ENCODE measurements at regions not wholly inside any gene's neighbourhood (a gene's known extent, or its start where the extent isn't known, plus 50 kb on each side); places are given as distances from the start of the nearest gene placed in this dataset.
A peak's percentile ranks its signal among the peaks of the same experiment; 100 is the strongest.
"Not testable (repeated sequence)": the region's sequence is repeated elsewhere in the genome, so short reads cannot be mapped to it uniquely, and the experiment has no call there.

DNA sequence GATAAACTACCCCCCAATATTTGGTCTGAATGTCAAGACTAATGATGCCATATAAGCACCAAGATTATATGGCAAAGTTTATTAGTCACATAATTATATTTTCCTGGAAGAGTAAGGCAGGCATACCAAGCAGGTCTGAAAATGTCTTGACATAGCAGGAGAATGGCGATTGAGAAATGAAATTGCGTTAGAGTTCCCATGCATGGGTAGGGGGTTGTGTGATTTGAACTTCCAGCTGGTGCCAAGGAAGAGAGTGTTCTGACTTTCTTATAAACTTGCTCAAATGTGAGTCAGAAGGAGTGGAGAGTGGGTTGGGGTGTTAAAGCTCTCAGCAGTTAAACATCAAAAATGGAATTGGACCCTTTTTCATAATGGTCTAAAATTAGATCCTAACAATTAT, 1200.6 kb upstream of the ACO1 start:
- no peak for DNase-seq (ENCODE audit: low read depth)
- Histone ChIP-seq H3K36me3 (ENCODE audit: control insufficient read depth, insufficient read depth, low read length) (no peaks in the 10 kb centered on the region), H3K27me3 (ENCODE audit: control insufficient read depth, insufficient read depth, low read length) (no peaks in the 10 kb centered on the region), H3K4me3 (ENCODE audit: low read depth, low read length) (no peak overlapping the region)
- TF ChIP-seq, protein P1, sequence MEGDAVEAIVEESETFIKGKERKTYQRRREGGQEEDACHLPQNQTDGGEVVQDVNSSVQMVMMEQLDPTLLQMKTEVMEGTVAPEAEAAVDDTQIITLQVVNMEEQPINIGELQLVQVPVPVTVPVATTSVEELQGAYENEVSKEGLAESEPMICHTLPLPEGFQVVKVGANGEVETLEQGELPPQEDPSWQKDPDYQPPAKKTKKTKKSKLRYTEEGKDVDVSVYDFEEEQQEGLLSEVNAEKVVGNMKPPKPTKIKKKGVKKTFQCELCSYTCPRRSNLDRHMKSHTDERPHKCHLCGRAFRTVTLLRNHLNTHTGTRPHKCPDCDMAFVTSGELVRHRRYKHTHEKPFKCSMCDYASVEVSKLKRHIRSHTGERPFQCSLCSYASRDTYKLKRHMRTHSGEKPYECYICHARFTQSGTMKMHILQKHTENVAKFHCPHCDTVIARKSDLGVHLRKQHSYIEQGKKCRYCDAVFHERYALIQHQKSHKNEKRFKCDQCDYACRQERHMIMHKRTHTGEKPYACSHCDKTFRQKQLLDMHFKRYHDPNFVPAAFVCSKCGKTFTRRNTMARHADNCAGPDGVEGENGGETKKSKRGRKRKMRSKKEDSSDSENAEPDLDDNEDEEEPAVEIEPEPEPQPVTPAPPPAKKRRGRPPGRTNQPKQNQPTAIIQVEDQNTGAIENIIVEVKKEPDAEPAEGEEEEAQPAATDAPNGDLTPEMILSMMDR (IDR thresholded peaks at IDR 0.05; ENCODE audit: insufficient read depth, low read length, poor library complexity, severe bottlenecking) = no peak

DNA sequence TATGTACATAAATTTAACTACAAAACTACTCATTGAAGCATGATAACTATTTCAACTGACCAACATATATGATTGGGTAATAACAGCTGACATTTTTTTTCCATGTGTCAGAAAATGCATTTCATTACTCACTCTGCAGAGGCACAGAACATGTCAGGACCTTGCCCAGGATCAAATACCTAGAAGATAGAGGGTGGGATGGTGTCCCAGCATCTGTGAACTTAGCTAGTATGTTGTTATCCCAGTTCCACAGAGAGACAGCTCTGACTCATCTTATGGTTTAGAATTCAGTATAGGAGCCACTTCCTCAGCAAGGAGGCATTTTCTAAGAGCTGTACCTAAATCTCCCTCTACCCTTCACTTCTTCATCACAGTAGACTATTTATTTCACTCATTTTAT, 1198.6 kb upstream of the ACO1 start:
- DNase-seq (ENCODE audit: low read depth) = peak; percentile 16
- Histone ChIP-seq H3K27me3 (ENCODE audit: control insufficient read depth, insufficient read depth, low read length) (no peaks in the 10 kb centered on the region), H3K36me3 (ENCODE audit: control insufficient read depth, insufficient read depth, low read length) (no peaks in the 10 kb centered on the region), H3K4me3 (ENCODE audit: low read depth, low read length) (no peak overlapping the region)
- TF ChIP-seq, protein P1 (IDR thresholded peaks at IDR 0.05; ENCODE audit: insufficient read depth, low read length, poor library complexity, severe bottlenecking) = no peak

DNA sequence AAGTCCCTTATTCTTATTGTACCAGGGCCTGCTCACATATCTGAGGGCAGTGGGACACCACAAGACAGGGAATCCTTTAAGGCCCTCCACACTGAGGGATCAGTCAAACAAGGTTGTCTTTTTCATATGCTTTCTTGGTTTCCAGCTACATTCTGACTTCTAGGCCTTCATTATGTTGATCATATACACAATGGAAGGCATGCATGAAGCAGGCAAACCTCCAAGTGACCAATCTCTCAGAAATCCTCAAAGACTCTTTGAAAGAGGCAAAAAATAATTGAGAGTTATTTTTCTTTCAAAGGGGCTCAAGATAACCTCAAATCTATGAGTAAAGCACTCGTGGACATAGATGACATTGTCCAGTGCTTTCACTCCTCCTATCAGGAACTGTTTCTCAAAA, 1195.9 kb upstream of the ACO1 start:
- TF ChIP-seq, protein P1 (IDR thresholded peaks at IDR 0.05; ENCODE audit: insufficient read depth, low read length, poor library complexity, severe bottlenecking) = no peak
- no peak for DNase-seq (ENCODE audit: low read depth)
- no peaks in the 10 kb centered on the region for H3K36me3 ChIP-seq (ENCODE audit: control insufficient read depth, insufficient read depth, low read length)
- no peaks in the 10 kb centered on the region for H3K27me3 ChIP-seq (ENCODE audit: control insufficient read depth, insufficient read depth, low read length)
- no peak overlapping the region for H3K4me3 ChIP-seq (ENCODE audit: low read depth, low read length)

DNA sequence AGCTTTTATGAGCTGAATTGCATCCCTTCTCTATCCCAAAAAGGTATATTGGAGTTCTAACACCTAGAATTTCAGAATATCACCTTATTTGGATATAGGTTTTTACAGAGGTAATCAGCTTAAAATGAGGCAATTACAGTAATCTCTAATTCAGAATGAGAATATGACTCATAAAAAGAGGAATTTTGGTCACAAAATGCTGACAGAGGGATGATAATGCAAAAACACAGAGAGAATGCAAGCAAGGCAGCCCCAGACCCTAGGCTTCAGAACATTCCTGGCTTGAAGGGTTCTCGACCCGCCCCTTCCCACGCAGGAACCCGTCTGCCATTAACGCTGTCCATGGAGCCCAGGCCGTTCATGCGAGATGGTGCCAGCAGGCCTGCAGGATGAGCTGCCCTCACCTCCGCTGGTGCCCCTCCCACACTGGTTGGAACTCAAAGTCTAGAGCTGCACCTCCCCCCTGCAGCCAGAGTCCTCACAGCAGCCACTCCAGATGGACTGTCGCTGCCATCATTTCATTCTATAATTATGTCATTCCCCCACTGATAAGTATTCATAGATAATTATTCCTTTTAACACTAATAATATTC, 1173.4 kb upstream of the ACO1 start:
- TF ChIP-seq, protein P1 (IDR thresholded peaks at IDR 0.05; ENCODE audit: insufficient read depth, low read length, poor library complexity, severe bottlenecking) = no peak
- no peak for DNase-seq (ENCODE audit: low read depth)
- Histone ChIP-seq H3K36me3 (ENCODE audit: control insufficient read depth, insufficient read depth, low read length) (no peaks in the 10 kb centered on the region), H3K4me3 (ENCODE audit: low read depth, low read length) (no peak overlapping the region), H3K27me3 (ENCODE audit: control insufficient read depth, insufficient read depth, low read length) (no peaks in the 10 kb centered on the region)

DNA sequence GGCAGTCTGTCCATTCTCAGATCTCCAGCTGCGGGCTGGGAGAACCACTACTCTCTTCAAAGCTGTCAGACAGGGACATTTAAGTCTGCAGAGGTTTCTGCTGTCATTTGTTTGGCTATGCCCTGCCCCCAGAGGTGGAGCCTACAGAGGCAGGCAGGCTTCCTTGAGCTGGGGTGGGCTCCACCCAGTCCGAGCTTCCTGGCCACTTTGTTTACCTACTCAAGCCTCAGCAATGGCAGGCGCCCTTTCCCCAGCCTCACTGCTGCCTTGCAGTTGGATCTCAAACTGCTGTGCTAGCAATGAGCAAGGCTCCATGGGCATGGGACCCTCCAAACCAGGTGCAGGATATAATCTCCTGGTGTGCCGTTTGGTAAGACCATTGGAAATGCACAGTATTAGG, 1154.5 kb upstream of the ACO1 start:
- DNase-seq (ENCODE audit: low read depth); H3K27me3 ChIP-seq (ENCODE audit: control insufficient read depth, insufficient read depth, low read length); H3K4me3 ChIP-seq (ENCODE audit: low read depth, low read length); H3K36me3 ChIP-seq (ENCODE audit: control insufficient read depth, insufficient read depth, low read length): not testable (repeated sequence)

DNA sequence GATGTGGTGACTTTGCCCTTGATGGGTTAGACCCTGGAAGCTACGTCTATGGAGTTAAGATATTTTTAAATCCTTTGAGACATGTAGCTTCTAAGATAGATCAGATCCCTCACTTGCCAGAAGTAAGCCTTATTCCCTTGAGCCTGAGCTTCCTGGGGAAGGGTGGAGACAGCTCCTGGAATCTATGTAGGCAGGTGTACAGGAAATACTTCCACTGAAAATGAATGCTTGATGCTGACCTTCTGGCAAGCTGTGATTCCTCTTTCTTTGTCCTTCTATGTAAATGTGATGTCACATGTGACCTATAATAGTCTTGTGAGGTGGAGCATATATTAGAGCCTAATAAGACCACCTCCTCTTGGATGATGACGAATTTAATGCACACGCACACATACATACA, 1152.0 kb upstream of the ACO1 start:
- no peak overlapping the region for H3K4me3 ChIP-seq (ENCODE audit: low read depth, low read length)
- no peak for DNase-seq (ENCODE audit: low read depth)
- H3K36me3 ChIP-seq (ENCODE audit: control insufficient read depth, insufficient read depth, low read length) = no peaks in the 10 kb centered on the region
- TF ChIP-seq, protein P1 (IDR thresholded peaks at IDR 0.05; ENCODE audit: insufficient read depth, low read length, poor library complexity, severe bottlenecking) = no peak
- no peaks in the 10 kb centered on the region for H3K27me3 ChIP-seq (ENCODE audit: control insufficient read depth, insufficient read depth, low read length)

Data from kidney epithelial cell (primary cell).